HG03135 (cell line): ENCODE measurements at regions not wholly inside any gene's neighbourhood (a gene's known extent, or its start where the extent isn't known, plus 50 kb on each side); places are given as distances from the start of the nearest gene placed in this dataset.
"Not testable (repeated sequence)": the region's sequence is repeated elsewhere in the genome, so short reads cannot be mapped to it uniquely, and the experiment has no call there.

Source experiments
- ATAC-seq: cut with Tn5 transposase; IDR thresholded peaks from one replicate; pipeline ENCODE4 v1.9.1; 2021; ENCODE audit warnings: mild to moderate bottlenecking, moderate library complexity; ENCODE audit not compliant: unreplicated experiment

GRCh38 chr21:5975719-5976118 lies 4545.7 kb upstream of the TPTE start:
- not testable (repeated sequence) for ATAC-seq

GRCh38 chr21:5997586-5997985 lies 4523.8 kb upstream of the TPTE start:
- ATAC-seq: not testable (repeated sequence)

- not testable (repeated sequence) for ATAC-seq
These were observed 4505.8 kb upstream of the TPTE start for GRCh38 chr21:6015422-6016057.

GRCh38 chr21:6020460-6020859 lies 4500.9 kb upstream of the TPTE start:
- not testable (repeated sequence) for ATAC-seq

- not testable (repeated sequence) for ATAC-seq
These were observed 4500.2 kb upstream of the TPTE start for GRCh38 chr21:6020953-6021716.

GRCh38 chr21:6021717-6022270 lies 4499.6 kb upstream of the TPTE start:
- ATAC-seq: not testable (repeated sequence)

- not testable (repeated sequence) for ATAC-seq
These were observed 4498.1 kb upstream of the TPTE start for GRCh38 chr21:6023331-6023730.

GRCh38 chr21:6025139-6025538 lies 4496.2 kb upstream of the TPTE start:
- not testable (repeated sequence) for ATAC-seq

GRCh38 chr21:6027497-6027896 lies 4493.9 kb upstream of the TPTE start:
- not testable (repeated sequence) for ATAC-seq

- ATAC-seq: not testable (repeated sequence)
These were observed 4487.2 kb upstream of the TPTE start for GRCh38 chr21:6034124-6034678.

- not testable (repeated sequence) for ATAC-seq
These were observed 4486.4 kb upstream of the TPTE start for GRCh38 chr21:6034820-6035473.

GRCh38 chr21:6035474-6036155 lies 4485.8 kb upstream of the TPTE start:
- ATAC-seq: not testable (repeated sequence)

- not testable (repeated sequence) for ATAC-seq
These were observed 4482.2 kb upstream of the TPTE start for GRCh38 chr21:6039224-6039623.

GRCh38 chr21:6040095-6040494 lies 4481.3 kb upstream of the TPTE start:
- not testable (repeated sequence) for ATAC-seq

- ATAC-seq: not testable (repeated sequence)
These were observed 4477.7 kb upstream of the TPTE start for GRCh38 chr21:6043430-6044275.

- not testable (repeated sequence) for ATAC-seq
These were observed 4476.7 kb upstream of the TPTE start for GRCh38 chr21:6044695-6045094.

GRCh38 chr21:6049930-6050329 lies 4471.5 kb upstream of the TPTE start:
- ATAC-seq: not testable (repeated sequence)

GRCh38 chr21:6052109-6052508 lies 4469.3 kb upstream of the TPTE start:
- not testable (repeated sequence) for ATAC-seq

GRCh38 chr21:6053145-6053544 lies 4468.2 kb upstream of the TPTE start:
- ATAC-seq: not testable (repeated sequence)
